ENCODE measurements at regions not wholly inside any gene's neighbourhood (a gene's known extent, or its start where the extent isn't known, plus 50 kb on each side); places are given as distances from the start of the nearest gene placed in this dataset.

GRCh38 chr3:27657871-27658270, 64.3 kb downstream of the EOMES start:
- H3K4me3 ChIP-seq (ENCODE audit: low read length), result no peak overlapping the region
- H3K9me3 ChIP-seq (ENCODE audit: control insufficient read depth, insufficient read depth, low read length), result no peaks in the 10 kb centered on the region
- 0 out of 2 replicates have a peak, but pooled peaks cover 3% of the 10 kb centered on the region for H3K27me3 ChIP-seq (ENCODE audit: control insufficient read depth, low read length)
- no peaks in the 10 kb centered on the region for H4K20me1 ChIP-seq (ENCODE audit: control insufficient read depth, insufficient read depth, low read depth, low read length)
- H3K27ac ChIP-seq (ENCODE audit: low read depth, low read length), result no peak overlapping the region
- no peaks in the 10 kb centered on the region for H3K79me2 ChIP-seq (ENCODE audit: control insufficient read depth, low read length)
- H3K4me2 ChIP-seq (ENCODE audit: low read length), result no peak overlapping the region
- no peaks in the 10 kb centered on the region for H3K36me3 ChIP-seq (ENCODE audit: control insufficient read depth, low read length)
- no peaks in the 10 kb centered on the region for H3K4me1 ChIP-seq (ENCODE audit: control insufficient read depth, low read length)
- H3K9me2 ChIP-seq (replicated peaks; ENCODE audit: control insufficient read depth, low read length), result no peaks in the 10 kb centered on the region
- TF ChIP-seq EZH2phosphoT487 (IDR thresholded peaks at IDR 0.05; ENCODE audit: borderline replicate concordance, low read length) (no peak), CTCF (IDR thresholded peaks at IDR 0.05; ENCODE audit: low read depth, low read length, poor library complexity, severe bottlenecking) (no peak)
- no peaks in the 10 kb centered on the region for H3F3A ChIP-seq (ENCODE audit: control insufficient read depth, insufficient read depth)

GRCh38 chr3:27657404-27657803, 64.7 kb downstream of the EOMES start:
- H3K79me2 ChIP-seq (ENCODE audit: control insufficient read depth, low read length), result no peaks in the 10 kb centered on the region
- no peaks in the 10 kb centered on the region for H4K20me1 ChIP-seq (ENCODE audit: control insufficient read depth, insufficient read depth, low read depth, low read length)
- no peak overlapping the region for H3K4me3 ChIP-seq (ENCODE audit: low read length)
- no peak overlapping the region for H3K4me2 ChIP-seq (ENCODE audit: low read length)
- no peaks in the 10 kb centered on the region for H3K4me1 ChIP-seq (ENCODE audit: control insufficient read depth, low read length)
- H3K27ac ChIP-seq (ENCODE audit: low read depth, low read length), result no peak overlapping the region
- H3K9me2 ChIP-seq (replicated peaks; ENCODE audit: control insufficient read depth, low read length), result no peaks in the 10 kb centered on the region
- TF ChIP-seq CTCF (IDR thresholded peaks at IDR 0.05; ENCODE audit: low read depth, low read length, poor library complexity, severe bottlenecking) (no peak), EZH2phosphoT487 (IDR thresholded peaks at IDR 0.05; ENCODE audit: borderline replicate concordance, low read length) (no peak)
- H3K27me3 ChIP-seq (ENCODE audit: control insufficient read depth, low read length), result 0 out of 2 replicates have a peak, but pooled peaks cover 3% of the 10 kb centered on the region
- H3K36me3 ChIP-seq (ENCODE audit: control insufficient read depth, low read length), result no peaks in the 10 kb centered on the region
- no peaks in the 10 kb centered on the region for H3F3A ChIP-seq (ENCODE audit: control insufficient read depth, insufficient read depth)
- no peaks in the 10 kb centered on the region for H3K9me3 ChIP-seq (ENCODE audit: control insufficient read depth, insufficient read depth, low read length)

GRCh38 chr3:27656790-27657189, 65.3 kb downstream of the EOMES start:
- H3K4me3 ChIP-seq (ENCODE audit: low read length), result no peak overlapping the region
- TF ChIP-seq EZH2phosphoT487 (IDR thresholded peaks at IDR 0.05; ENCODE audit: borderline replicate concordance, low read length) (no peak), CTCF (IDR thresholded peaks at IDR 0.05; ENCODE audit: low read depth, low read length, poor library complexity, severe bottlenecking) (no peak)
- 0 out of 2 replicates have a peak, but pooled peaks cover 3% of the 10 kb centered on the region for H3K27me3 ChIP-seq (ENCODE audit: control insufficient read depth, low read length)
- H3K9me2 ChIP-seq (replicated peaks; ENCODE audit: control insufficient read depth, low read length), result no peaks in the 10 kb centered on the region
- H4K20me1 ChIP-seq (ENCODE audit: control insufficient read depth, insufficient read depth, low read depth, low read length), result no peaks in the 10 kb centered on the region
- no peaks in the 10 kb centered on the region for H3K79me2 ChIP-seq (ENCODE audit: control insufficient read depth, low read length)
- H3F3A ChIP-seq (ENCODE audit: control insufficient read depth, insufficient read depth), result no peaks in the 10 kb centered on the region
- H3K36me3 ChIP-seq (ENCODE audit: control insufficient read depth, low read length), result no peaks in the 10 kb centered on the region
- no peaks in the 10 kb centered on the region for H3K4me1 ChIP-seq (ENCODE audit: control insufficient read depth, low read length)
- H3K27ac ChIP-seq (ENCODE audit: low read depth, low read length), result no peak overlapping the region
- no peaks in the 10 kb centered on the region for H3K9me3 ChIP-seq (ENCODE audit: control insufficient read depth, insufficient read depth, low read length)
- H3K4me2 ChIP-seq (ENCODE audit: low read length), result no peak overlapping the region
